K562 (cell line): ENCODE measurements at regions not wholly inside any gene's neighbourhood (a gene's known extent, or its start where the extent isn't known, plus 50 kb on each side); places are given as distances from the start of the nearest gene placed in this dataset.
"Not testable (repeated sequence)": the region's sequence is repeated elsewhere in the genome, so short reads cannot be mapped to it uniquely, and the experiment has no call there.

Experiments used
- ATAC-seq: fragments of 200-7000 bp; cut with Tn5 transposase; 3 replicates; pipeline ENCODE4 v1.9.1; 2020; ENCODE audit warnings: moderate library complexity
- BruUV-seq: library from RNA; stranded (reverse); fragments of 400-500 nt; replicated peaks from 2 replicates; lab custom pipeline; 2021; lab: Mats Ljungman, UMichigan
- CTCF ChIA-PET: fragments of 300-600 bp; formaldehyde crosslinking; extraction: SDS; loops from one replicate; lab custom pipeline; 2021; ENCODE audit warnings: low intra/inter-chr PET ratio; lab: Yijun Ruan, JAX
- POLR2A ChIA-PET: fragments of 300-600, 350-650 bp; sonication (Branson Sonifier 250); formaldehyde crosslinking; extraction: SDS; loops from one replicate; lab custom pipeline; 2021; ENCODE audit warnings: antibody characterized with exemption, inconsistent platforms; lab: Yijun Ruan, JAX
- DNase-seq, 4 experiments: peaks; one replicate each; pipeline versions ENCODE4 v3.0.0 to v3.0.0-alpha.2; 2011 to 2018; ENCODE audit warnings: low spot score in 3 of 4, mixed read lengths in 3 of 4; ENCODE audit errors: extremely low read depth in 1 of 4
- FAIRE-seq: peaks from 2 replicates; lab custom pipeline; 2011; peaks lifted over from hg19 to GRCh38; lab: Jason Lieb, UNC
- H2AFZ ChIP-seq: 2 replicates; pipeline ENCODE4 v1.6.0; 2011; ENCODE audit warnings: low read depth, low read length, control low read depth, inconsistent platforms
- H3K27ac ChIP-seq: fragments of 200-600 bp; 3 replicates; pipeline ENCODE4 v1.8.0; 2011; ENCODE audit warnings: low read depth, mild to moderate bottlenecking, control low read depth, inconsistent platforms, low read length, moderate library complexity, mixed read lengths; ENCODE audit errors: extremely low read depth
- H3K27me3 ChIP-seq, 2 experiments: fragments of 300-600 bp in 1 of 2; 2 replicates in 1 of 2; 3 replicates in 1 of 2; pipeline versions ENCODE4 v1.6.0 to v1.8.0; 2011; ENCODE audit warnings: inconsistent platforms in 2 of 2, low read length in 2 of 2, mild to moderate bottlenecking in 1 of 2, mixed read lengths in 1 of 2, moderate library complexity in 1 of 2; ENCODE audit not compliant: control insufficient read depth in 2 of 2, insufficient read depth in 2 of 2
- H3K36me3 ChIP-seq: fragments of 300-600 bp; 3 replicates; pipeline ENCODE4 v1.8.0; 2011; ENCODE audit warnings: mild to moderate bottlenecking, low read length, inconsistent platforms; ENCODE audit not compliant: control insufficient read depth, insufficient read depth
- H3K4me1 ChIP-seq, 2 experiments: fragments of 200-600 bp in 1 of 2; replicated peaks in 1 of 2; 2 replicates in 1 of 2; 3 replicates in 1 of 2; pipeline versions ENCODE4 v1.5.1 to v1.8.0; 2011; ENCODE audit warnings: inconsistent platforms in 2 of 2, low read length in 2 of 2, mild to moderate bottlenecking in 1 of 2, mixed read lengths in 1 of 2, moderate library complexity in 1 of 2; ENCODE audit not compliant: control insufficient read depth in 2 of 2, insufficient read depth in 2 of 2
- H3K4me2 ChIP-seq: 2 replicates; pipeline ENCODE4 v1.6.1; 2011; ENCODE audit warnings: low read length, control low read depth, inconsistent platforms, mixed read lengths; ENCODE audit not compliant: insufficient read depth
- H3K4me3 ChIP-seq: fragments of 200-600 bp; sonication (generic), shearing (Covaris generic); 2 replicates; pipeline ENCODE4 v1.5.1; 2016; ENCODE audit warnings: control low read depth, inconsistent platforms
- H3K79me2 ChIP-seq: fragments of 200-600 bp; 3 replicates; pipeline ENCODE4 v1.8.0; 2011; ENCODE audit warnings: low read length, inconsistent platforms; ENCODE audit not compliant: control insufficient read depth, insufficient read depth
- H3K9ac ChIP-seq, 2 experiments: 2 replicates each; pipeline versions ENCODE4 v1.6.0 to v1.6.1; 2011; ENCODE audit warnings: low read depth in 2 of 2, low read length in 2 of 2, control low read depth in 1 of 2, inconsistent platforms in 1 of 2, mild to moderate bottlenecking in 1 of 2, mixed read lengths in 1 of 2; ENCODE audit not compliant: insufficient read depth in 1 of 2
- H3K9me1 ChIP-seq: one replicate; pipeline ENCODE4 v1.6.0; 2011; ENCODE audit warnings: inconsistent platforms, mild to moderate bottlenecking, low read length, moderate library complexity; ENCODE audit not compliant: control insufficient read depth, insufficient read depth
- H3K9me3 ChIP-seq: replicated peaks from 2 replicates; pipeline ENCODE4 v1.5.1; 2011; ENCODE audit warnings: low read depth, low read length, inconsistent platforms; ENCODE audit not compliant: control insufficient read depth, insufficient read depth
- H4K20me1 ChIP-seq: replicated peaks from 2 replicates; pipeline ENCODE4 v1.6.1; 2011; ENCODE audit warnings: low read length, inconsistent platforms, mixed read lengths; ENCODE audit not compliant: control insufficient read depth, insufficient read depth
- ARHGAP35 ChIP-seq: fragments of 450-650 bp; IDR thresholded peaks from 2 replicates; pipeline ENCODE4 v1.6.1; 2018; ENCODE audit not compliant: partially characterized antibody
- WGBS: fragments of 100-300 bp; shearing (Covaris generic); methylation state at CpG from one replicate; pipeline ENCODE4 v1.1.6; 2016; ENCODE audit warnings: low coverage, mixed read lengths; ENCODE audit not compliant: insufficient coverage; ENCODE audit errors: missing lambda C conversion rate; 5-methylcytosine and 5-hydroxymethylcytosine counted together
- in situ Hi-C: fragments of 300-500 bp; cut with MboI; formaldehyde crosslinking; loops from 4 replicates; pipeline ENCODE4 v1.15.0; 2018; ENCODE audit warnings: inconsistent platforms, mixed read lengths
- intact Hi-C: fragments of 100-400 bp; cut with micrococcal nuclease; formaldehyde crosslinking; loops from 2 replicates; pipeline ENCODE4 v1.14.2; 2022
- TF ChIP-seq, protein P1 (sequence below): sonication (generic); formaldehyde crosslinking; IDR thresholded peaks from 2 replicates; pipeline ENCODE4 v1.8.0; 2023; ENCODE audit warnings: missing genetic modification reagents, mild to moderate bottlenecking, borderline replicate concordance

DNA sequence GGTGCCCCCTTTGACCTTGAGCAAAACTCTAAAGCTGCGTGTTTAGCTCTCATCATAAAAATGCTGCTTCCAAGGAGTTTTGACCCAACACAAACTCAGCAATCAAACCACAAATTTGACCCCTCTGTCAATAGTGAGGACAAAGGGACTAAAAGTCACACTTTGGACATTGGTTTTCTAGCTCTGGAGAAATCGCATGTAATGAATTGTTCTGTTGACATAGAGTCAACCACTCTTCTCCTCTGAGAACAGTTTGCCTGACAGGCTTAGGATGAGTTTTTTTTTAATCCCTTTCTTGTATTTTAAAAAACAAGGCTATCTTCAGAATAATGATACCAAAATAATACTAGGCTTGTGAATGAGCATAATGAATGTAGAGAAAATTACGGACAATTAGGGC lies 61.1 kb upstream of the MAN2A1 start:
- Histone ChIP-seq H2AFZ (no peak overlapping the region), H3K9me1 (no peaks in the 10 kb centered on the region), H3K9ac (no peak overlapping the region), H3K4me2 (no peak overlapping the region), H3K27me3 (peaks cover 0 to 5% of the 10 kb centered on the region in 2 experiments; a peak in 1 of 5 replicates), H3K79me2 (no peaks in the 10 kb centered on the region), H4K20me1 (no peaks in the 10 kb centered on the region), H3K27ac (no peak overlapping the region), H3K4me3 (no peak overlapping the region), H3K9me3 (no peaks in the 10 kb centered on the region), H3K36me3 (no peaks in the 10 kb centered on the region), H3K4me1 (peaks cover 0 to 2% of the 10 kb centered on the region in 2 experiments; a peak in 2 of 5 replicates)
- FAIRE-seq (no peak), DNase-seq (no peak), ATAC-seq (no peak)
- no TSS peak for BruUV-seq
- in situ Hi-C loops: no loop called here
- ChIA-PET CTCF (no interaction called here), POLR2A (interaction anchor here (0.7 to 1.3 kb wide), 3 partner anchors 16 to 1126 kb away, joined by 3 to 4 read pairs (median 3); no protein-coding TSS in a partner anchor)
- WGBS: 5% methylated on average over 3 of the region's 3 CpGs
- TF ChIP-seq ARHGAP35: no peak
- TF ChIP-seq, protein P1, sequence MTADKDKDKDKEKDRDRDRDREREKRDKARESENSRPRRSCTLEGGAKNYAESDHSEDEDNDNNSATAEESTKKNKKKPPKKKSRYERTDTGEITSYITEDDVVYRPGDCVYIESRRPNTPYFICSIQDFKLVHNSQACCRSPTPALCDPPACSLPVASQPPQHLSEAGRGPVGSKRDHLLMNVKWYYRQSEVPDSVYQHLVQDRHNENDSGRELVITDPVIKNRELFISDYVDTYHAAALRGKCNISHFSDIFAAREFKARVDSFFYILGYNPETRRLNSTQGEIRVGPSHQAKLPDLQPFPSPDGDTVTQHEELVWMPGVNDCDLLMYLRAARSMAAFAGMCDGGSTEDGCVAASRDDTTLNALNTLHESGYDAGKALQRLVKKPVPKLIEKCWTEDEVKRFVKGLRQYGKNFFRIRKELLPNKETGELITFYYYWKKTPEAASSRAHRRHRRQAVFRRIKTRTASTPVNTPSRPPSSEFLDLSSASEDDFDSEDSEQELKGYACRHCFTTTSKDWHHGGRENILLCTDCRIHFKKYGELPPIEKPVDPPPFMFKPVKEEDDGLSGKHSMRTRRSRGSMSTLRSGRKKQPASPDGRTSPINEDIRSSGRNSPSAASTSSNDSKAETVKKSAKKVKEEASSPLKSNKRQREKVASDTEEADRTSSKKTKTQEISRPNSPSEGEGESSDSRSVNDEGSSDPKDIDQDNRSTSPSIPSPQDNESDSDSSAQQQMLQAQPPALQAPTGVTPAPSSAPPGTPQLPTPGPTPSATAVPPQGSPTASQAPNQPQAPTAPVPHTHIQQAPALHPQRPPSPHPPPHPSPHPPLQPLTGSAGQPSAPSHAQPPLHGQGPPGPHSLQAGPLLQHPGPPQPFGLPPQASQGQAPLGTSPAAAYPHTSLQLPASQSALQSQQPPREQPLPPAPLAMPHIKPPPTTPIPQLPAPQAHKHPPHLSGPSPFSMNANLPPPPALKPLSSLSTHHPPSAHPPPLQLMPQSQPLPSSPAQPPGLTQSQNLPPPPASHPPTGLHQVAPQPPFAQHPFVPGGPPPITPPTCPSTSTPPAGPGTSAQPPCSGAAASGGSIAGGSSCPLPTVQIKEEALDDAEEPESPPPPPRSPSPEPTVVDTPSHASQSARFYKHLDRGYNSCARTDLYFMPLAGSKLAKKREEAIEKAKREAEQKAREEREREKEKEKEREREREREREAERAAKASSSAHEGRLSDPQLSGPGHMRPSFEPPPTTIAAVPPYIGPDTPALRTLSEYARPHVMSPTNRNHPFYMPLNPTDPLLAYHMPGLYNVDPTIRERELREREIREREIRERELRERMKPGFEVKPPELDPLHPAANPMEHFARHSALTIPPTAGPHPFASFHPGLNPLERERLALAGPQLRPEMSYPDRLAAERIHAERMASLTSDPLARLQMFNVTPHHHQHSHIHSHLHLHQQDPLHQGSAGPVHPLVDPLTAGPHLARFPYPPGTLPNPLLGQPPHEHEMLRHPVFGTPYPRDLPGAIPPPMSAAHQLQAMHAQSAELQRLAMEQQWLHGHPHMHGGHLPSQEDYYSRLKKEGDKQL (CRISPR knock-in tag): no peak
- intact Hi-C loops: no loop called here

- WGBS: 0% methylated on average over 2 of the region's 5 CpGs
- BruUV-seq, H3K36me3 ChIP-seq, in situ Hi-C loops, CTCF ChIA-PET, H3K27me3 ChIP-seq, H3K27ac ChIP-seq, H3K4me1 ChIP-seq, ATAC-seq, H3K9me1 ChIP-seq, FAIRE-seq, H2AFZ ChIP-seq, POLR2A ChIA-PET, H3K79me2 ChIP-seq, DNase-seq, H3K4me2 ChIP-seq, intact Hi-C loops, H4K20me1 ChIP-seq, H3K4me3 ChIP-seq, H3K9me3 ChIP-seq, H3K9ac ChIP-seq: not testable (repeated sequence)
Observed at GRCh38 chr5:109621266-109621665, 68.5 kb upstream of the MAN2A1 start.
